Hepatocyte (in vitro differentiated cells): ENCODE measurements at regions not wholly inside any gene's neighbourhood (a gene's known extent, or its start where the extent isn't known, plus 50 kb on each side); places are given as distances from the start of the nearest gene placed in this dataset.

ENCODE experiments used
- DNase-seq: peaks from one replicate; pipeline ENCODE4 v3.0.0-alpha.2; 2016; ENCODE audit warnings: low spot score
- H2AFZ ChIP-seq: fragments of 200-600 bp; sonication (generic); 2 replicates; pipeline ENCODE4 v1.6.0; 2016; ENCODE audit warnings: antibody characterized with exemption, mild to moderate bottlenecking
- H3K27ac ChIP-seq: fragments of 200-600 bp; sonication (generic); 2 replicates; pipeline ENCODE4 v1.5.1; 2016; ENCODE audit warnings: mild to moderate bottlenecking
- H3K27me3 ChIP-seq: fragments of 200-600 bp; sonication (generic); 2 replicates; pipeline ENCODE4 v1.6.1; 2016
- H3K36me3 ChIP-seq: fragments of 200-600 bp; sonication (generic); replicated peaks from 2 replicates; pipeline ENCODE4 v1.5.1; 2016; ENCODE audit warnings: low read depth; ENCODE audit not compliant: insufficient read depth
- H3K4me1 ChIP-seq: fragments of 200-600 bp; sonication (generic); 2 replicates; pipeline ENCODE4 v1.5.1; 2016; ENCODE audit warnings: mild to moderate bottlenecking, moderate library complexity; ENCODE audit not compliant: insufficient read depth
- H3K4me2 ChIP-seq: fragments of 200-600 bp; sonication (generic); 2 replicates; pipeline ENCODE4 v1.6.0; 2016
- H3K4me3 ChIP-seq: fragments of 200-600 bp; sonication (generic); 2 replicates; pipeline ENCODE4 v1.5.1; 2016; ENCODE audit warnings: mild to moderate bottlenecking
- H3K79me2 ChIP-seq: fragments of 200-600 bp; sonication (generic); 2 replicates; pipeline ENCODE4 v1.6.0; 2017; ENCODE audit warnings: mild to moderate bottlenecking
- H3K9me2 ChIP-seq: fragments of 200-600 bp; sonication (generic); replicated peaks from 2 replicates; pipeline ENCODE4 v1.6.0; 2017; ENCODE audit warnings: mild to moderate bottlenecking; ENCODE audit not compliant: insufficient read depth
- H3K9me3 ChIP-seq: fragments of 200-600 bp; sonication (generic); 2 replicates; pipeline ENCODE4 v1.5.1; 2016; ENCODE audit warnings: low read depth, mild to moderate bottlenecking
- H4K20me1 ChIP-seq: fragments of 200-600 bp; sonication (generic); 2 replicates; pipeline ENCODE4 v1.6.0; 2016; ENCODE audit warnings: mild to moderate bottlenecking; ENCODE audit not compliant: insufficient read depth, poor library complexity, severe bottlenecking
- EZH2 ChIP-seq: fragments of 200-600 bp; sonication (generic); IDR thresholded peaks from 2 replicates; pipeline ENCODE4 v1.6.1; 2016; ENCODE audit warnings: antibody characterized with exemption, mild to moderate bottlenecking, borderline replicate concordance
- EZH2phosphoT487 ChIP-seq: fragments of 200-600 bp; sonication (generic); IDR thresholded peaks from one replicate; pipeline ENCODE4 v1.6.1; 2018; ENCODE audit warnings: antibody characterized with exemption, mild to moderate bottlenecking, low read depth, moderate library complexity; ENCODE audit not compliant: unreplicated experiment, severe bottlenecking
- WGBS: methylation state at CpG from one replicate; pipeline ENCODE4 v1.1.6; 2016; ENCODE audit warnings: low lambda C conversion rate; ENCODE audit errors: missing lambda C conversion rate; 5-methylcytosine and 5-hydroxymethylcytosine counted together
- TF ChIP-seq, protein P1 (sequence below): fragments of 200-600 bp; sonication (generic); IDR thresholded peaks from 2 replicates; pipeline ENCODE4 v1.5.1; 2016; ENCODE audit warnings: antibody characterized with exemption, mild to moderate bottlenecking; ENCODE audit not compliant: poor library complexity

DNA sequence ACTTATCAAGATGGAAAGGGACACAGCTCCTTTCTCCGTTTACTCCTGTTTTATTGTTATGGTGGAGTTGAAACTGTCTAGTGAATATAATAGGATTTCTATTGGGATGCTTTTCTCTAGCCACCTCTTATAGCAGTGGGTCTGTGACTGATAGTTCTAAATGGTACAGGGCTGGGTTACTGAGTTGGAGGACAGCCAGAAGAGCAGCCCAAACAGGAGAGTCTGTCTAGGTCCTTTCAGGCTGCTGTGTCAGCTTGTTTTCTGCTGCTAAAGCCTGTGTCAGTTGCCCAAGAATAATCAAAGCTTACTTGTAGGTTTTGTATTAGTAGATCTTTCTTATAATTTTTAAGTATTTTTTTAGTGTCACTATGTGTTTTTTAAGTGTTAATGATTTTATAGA lies 356.0 kb upstream of the SEMA6A start:
- H2AFZ ChIP-seq: no peak overlapping the region
- 86% methylated on average over 1 of the region's 1 CpG for WGBS
- no peaks in the 10 kb centered on the region for H3K79me2 ChIP-seq
- H3K9me2 ChIP-seq: no peaks in the 10 kb centered on the region
- no peaks in the 10 kb centered on the region for H4K20me1 ChIP-seq
- H3K4me3 ChIP-seq: no peak overlapping the region
- H3K4me1 ChIP-seq: no peaks in the 10 kb centered on the region
- no peaks in the 10 kb centered on the region for H3K36me3 ChIP-seq
- no peak for DNase-seq
- no peak overlapping the region for H3K27ac ChIP-seq
- TF ChIP-seq, protein P1, sequence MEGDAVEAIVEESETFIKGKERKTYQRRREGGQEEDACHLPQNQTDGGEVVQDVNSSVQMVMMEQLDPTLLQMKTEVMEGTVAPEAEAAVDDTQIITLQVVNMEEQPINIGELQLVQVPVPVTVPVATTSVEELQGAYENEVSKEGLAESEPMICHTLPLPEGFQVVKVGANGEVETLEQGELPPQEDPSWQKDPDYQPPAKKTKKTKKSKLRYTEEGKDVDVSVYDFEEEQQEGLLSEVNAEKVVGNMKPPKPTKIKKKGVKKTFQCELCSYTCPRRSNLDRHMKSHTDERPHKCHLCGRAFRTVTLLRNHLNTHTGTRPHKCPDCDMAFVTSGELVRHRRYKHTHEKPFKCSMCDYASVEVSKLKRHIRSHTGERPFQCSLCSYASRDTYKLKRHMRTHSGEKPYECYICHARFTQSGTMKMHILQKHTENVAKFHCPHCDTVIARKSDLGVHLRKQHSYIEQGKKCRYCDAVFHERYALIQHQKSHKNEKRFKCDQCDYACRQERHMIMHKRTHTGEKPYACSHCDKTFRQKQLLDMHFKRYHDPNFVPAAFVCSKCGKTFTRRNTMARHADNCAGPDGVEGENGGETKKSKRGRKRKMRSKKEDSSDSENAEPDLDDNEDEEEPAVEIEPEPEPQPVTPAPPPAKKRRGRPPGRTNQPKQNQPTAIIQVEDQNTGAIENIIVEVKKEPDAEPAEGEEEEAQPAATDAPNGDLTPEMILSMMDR: no peak
- TF ChIP-seq EZH2: no peak
- H3K4me2 ChIP-seq: no peak overlapping the region
- no peaks in the 10 kb centered on the region for H3K27me3 ChIP-seq
- no peaks in the 10 kb centered on the region for H3K9me3 ChIP-seq

- H3K27me3 ChIP-seq: no peaks in the 10 kb centered on the region
Measured at GRCh38 chr5:116923344-116923743, 348.7 kb upstream of the SEMA6A start.

GRCh38 chr5:116922532-116922931 lies 347.9 kb upstream of the SEMA6A start:
- no peak for DNase-seq
- Histone ChIP-seq H2AFZ (no peak overlapping the region), H3K4me3 (no peak overlapping the region)

More at GRCh38 chr5:116923344-116923743, 348.7 kb upstream of the SEMA6A start:
- WGBS: 45% methylated on average over 2 of the region's 2 CpGs
- TF ChIP-seq EZH2 (no peak), EZH2phosphoT487 (no peak)
- TF ChIP-seq, protein P1: no peak
- Histone ChIP-seq H4K20me1 (no peaks in the 10 kb centered on the region), H3K9me3 (no peaks in the 10 kb centered on the region), H3K4me1 (no peaks in the 10 kb centered on the region), H3K36me3 (no peaks in the 10 kb centered on the region), H3K9me2 (no peaks in the 10 kb centered on the region), H2AFZ (no peak overlapping the region), H3K4me3 (no peak overlapping the region), H3K79me2 (no peaks in the 10 kb centered on the region), H3K4me2 (no peak overlapping the region), H3K27ac (no peak overlapping the region)
- no peak for DNase-seq

More at GRCh38 chr5:116922532-116922931, 347.9 kb upstream of the SEMA6A start:
- Histone ChIP-seq H3K9me3 (no peaks in the 10 kb centered on the region), H3K4me2 (no peak overlapping the region), H3K9me2 (no peaks in the 10 kb centered on the region), H3K79me2 (no peaks in the 10 kb centered on the region), H3K27ac (no peak overlapping the region), H3K27me3 (no peaks in the 10 kb centered on the region), H3K36me3 (no peaks in the 10 kb centered on the region), H3K4me1 (no peaks in the 10 kb centered on the region), H4K20me1 (no peaks in the 10 kb centered on the region)
- TF ChIP-seq EZH2phosphoT487 (no peak), EZH2 (no peak)
- TF ChIP-seq, protein P1: no peak
